Ovary (tissue), 3 donors: ENCODE measurements at regions not wholly inside any gene's neighbourhood (a gene's known extent, or its start where the extent isn't known, plus 50 kb on each side); places are given as distances from the start of the nearest gene placed in this dataset.

Experiments used
- POLR2A ChIP-seq: fragments of 450-650 bp; IDR thresholded peaks from one replicate; pipeline ENCODE4 v1.6.1; 2017; ENCODE audit warnings: antibody characterized with exemption, mild to moderate bottlenecking, moderate library complexity
- TF ChIP-seq, protein P1 (sequence below), 3 donors: fragments of 450-650 bp in 2 of 3; fragments of 200-600 bp in 1 of 3; IDR thresholded peaks; one replicate each; pipeline versions ENCODE4 v1.5.1 to v1.8.0; 2016 to 2022; ENCODE audit warnings: antibody characterized with exemption in 3 of 3, mild to moderate bottlenecking in 1 of 3
- donor health status: DM: no; HTN: no; CAD: no.

DNA sequence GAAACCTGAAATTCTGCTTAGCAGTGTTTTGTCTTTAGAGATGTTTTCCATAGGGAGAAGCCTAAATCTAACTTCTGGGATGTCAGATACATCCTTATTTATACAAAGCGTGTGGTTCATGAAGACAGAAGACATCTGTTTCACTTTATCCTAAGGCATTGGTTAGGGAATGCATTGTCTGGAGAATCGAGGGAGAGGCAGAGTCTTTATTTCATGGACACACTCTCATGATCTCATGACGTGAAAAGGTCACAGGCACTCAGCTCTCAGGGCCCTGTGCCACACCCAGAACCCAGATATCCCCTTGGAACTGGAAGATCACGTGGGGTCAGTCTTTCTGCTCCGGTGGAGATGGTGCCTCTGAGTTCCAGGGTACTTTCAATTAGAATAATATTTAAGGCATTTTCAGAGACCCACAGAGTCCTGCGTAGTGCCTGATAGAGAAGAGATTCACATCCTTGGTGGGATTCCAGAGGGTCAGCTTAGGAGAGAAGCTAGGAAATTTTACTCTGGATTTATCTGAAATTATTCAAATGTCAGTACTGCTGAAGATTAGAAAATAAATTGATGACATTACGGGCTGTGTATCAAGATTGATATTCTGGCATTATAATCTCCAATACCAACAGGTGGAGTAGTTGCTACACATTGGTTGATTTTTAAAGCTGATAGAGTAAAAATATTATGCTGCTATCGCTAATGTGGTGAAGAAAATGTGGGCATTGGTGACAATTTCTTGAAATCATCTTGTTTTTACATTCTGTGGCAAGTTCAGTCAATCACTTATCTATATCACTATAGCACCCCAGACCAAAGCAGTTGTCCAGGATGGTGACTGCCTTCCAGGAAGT lies 378.3 kb downstream of the MTRR start:
- TF ChIP-seq POLR2A = no peak
- TF ChIP-seq, protein P1, sequence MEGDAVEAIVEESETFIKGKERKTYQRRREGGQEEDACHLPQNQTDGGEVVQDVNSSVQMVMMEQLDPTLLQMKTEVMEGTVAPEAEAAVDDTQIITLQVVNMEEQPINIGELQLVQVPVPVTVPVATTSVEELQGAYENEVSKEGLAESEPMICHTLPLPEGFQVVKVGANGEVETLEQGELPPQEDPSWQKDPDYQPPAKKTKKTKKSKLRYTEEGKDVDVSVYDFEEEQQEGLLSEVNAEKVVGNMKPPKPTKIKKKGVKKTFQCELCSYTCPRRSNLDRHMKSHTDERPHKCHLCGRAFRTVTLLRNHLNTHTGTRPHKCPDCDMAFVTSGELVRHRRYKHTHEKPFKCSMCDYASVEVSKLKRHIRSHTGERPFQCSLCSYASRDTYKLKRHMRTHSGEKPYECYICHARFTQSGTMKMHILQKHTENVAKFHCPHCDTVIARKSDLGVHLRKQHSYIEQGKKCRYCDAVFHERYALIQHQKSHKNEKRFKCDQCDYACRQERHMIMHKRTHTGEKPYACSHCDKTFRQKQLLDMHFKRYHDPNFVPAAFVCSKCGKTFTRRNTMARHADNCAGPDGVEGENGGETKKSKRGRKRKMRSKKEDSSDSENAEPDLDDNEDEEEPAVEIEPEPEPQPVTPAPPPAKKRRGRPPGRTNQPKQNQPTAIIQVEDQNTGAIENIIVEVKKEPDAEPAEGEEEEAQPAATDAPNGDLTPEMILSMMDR (IDR thresholded peaks at IDR 0.05) = no peak
